Breast epithelium (tissue), 4 donors: ENCODE measurements at regions not wholly inside any gene's neighbourhood (a gene's known extent, or its start where the extent isn't known, plus 50 kb on each side); places are given as distances from the start of the nearest gene placed in this dataset.

Experiments
- DNase-seq, 2 donors: peaks; one replicate each; pipeline ENCODE4 v3.0.0-alpha.2; 2019; ENCODE audit warnings: low spot score in 2 of 2
- H3K27ac ChIP-seq, 2 donors: fragments of 200-600 bp; sonication (generic) in 1 of 2; one replicate each; pipeline ENCODE4 v1.5.1; 2016 to 2019; ENCODE audit warnings: mild to moderate bottlenecking in 1 of 2
- H3K27me3 ChIP-seq, 2 donors: fragments of 200-600 bp; sonication (generic) in 1 of 2; one replicate each; pipeline versions ENCODE4 v1.5.1 to v1.6.0; 2017 to 2019; ENCODE audit warnings: control low read depth in 1 of 2, mild to moderate bottlenecking in 1 of 2
- H3K36me3 ChIP-seq: fragments of 200-600 bp; one replicate; pipeline ENCODE4 v1.5.1; 2019
- H3K4me1 ChIP-seq, 2 donors: fragments of 200-600 bp; sonication (generic); one replicate each; pipeline ENCODE4 v1.5.1; 2016 to 2019; ENCODE audit warnings: control low read depth in 1 of 2
- H3K4me3 ChIP-seq, 3 donors: fragments of 200-600 bp; sonication (generic); 1 replicate in 2 of 3; 2 replicates in 1 of 3; pipeline ENCODE4 v1.5.1; 2016 to 2019; ENCODE audit warnings: mild to moderate bottlenecking in 3 of 3, moderate library complexity in 2 of 3
- H3K9me3 ChIP-seq, 2 donors: fragments of 200-600 bp; sonication (generic) in 1 of 2; one replicate each; pipeline ENCODE4 v1.5.1; 2016 to 2019; ENCODE audit warnings: control low read depth in 1 of 2
- POLR2A ChIP-seq: fragments of 450-650 bp; IDR thresholded peaks from one replicate; pipeline ENCODE4 v1.6.1; 2016; ENCODE audit warnings: antibody characterized with exemption, mild to moderate bottlenecking, moderate library complexity
- POLR2AphosphoS5 ChIP-seq, 3 donors: sonication (generic); formaldehyde crosslinking; IDR thresholded peaks; one replicate each; pipeline ENCODE4 v1.6.1; 2017; ENCODE audit warnings: antibody characterized with exemption in 3 of 3
- intact Hi-C: fragments of 100-400 bp; cut with DNase I; formaldehyde crosslinking; loops from one replicate; pipeline ENCODE4 v1.15.1; 2023; ENCODE audit warnings: low total_unique reads
- TF ChIP-seq, protein P1 (sequence below), 3 donors: fragments of 450-650 bp; IDR thresholded peaks; one replicate each; pipeline ENCODE4 v1.5.1; 2016 to 2017; ENCODE audit warnings: antibody characterized with exemption in 3 of 3, mild to moderate bottlenecking in 3 of 3, moderate library complexity in 3 of 3

DNA sequence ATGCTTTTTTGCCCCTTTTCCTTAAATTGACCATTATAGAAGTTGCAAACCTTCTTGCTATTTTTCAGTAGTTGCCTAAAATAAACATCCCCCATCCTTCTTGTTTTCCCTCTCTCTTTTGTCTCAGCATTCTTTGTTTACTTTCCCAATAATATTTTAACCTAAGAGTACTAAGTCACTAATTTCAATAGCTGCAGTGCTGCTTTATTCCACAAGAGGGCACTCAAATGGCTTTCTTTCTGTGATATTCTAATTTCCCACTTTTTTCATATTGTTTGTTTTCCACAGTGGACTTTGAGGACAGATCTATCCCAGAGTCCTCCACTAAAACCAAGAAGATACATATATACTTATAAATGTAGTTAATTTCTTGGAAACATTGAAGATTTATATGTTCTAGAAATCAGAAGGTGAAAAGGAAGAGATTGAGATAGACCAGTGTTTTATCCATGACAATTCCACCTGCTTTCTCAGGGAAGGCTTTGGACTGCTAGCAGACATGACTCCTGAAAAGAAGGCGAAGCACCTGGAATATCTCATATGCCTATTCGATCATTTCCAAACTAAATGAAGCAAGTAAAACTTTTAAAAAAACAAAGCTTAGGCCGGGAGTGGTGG is 104.8 kb upstream of the GRIK1 start:
- H3K4me3 ChIP-seq: no peak overlapping the region
- TF ChIP-seq POLR2AphosphoS5 (IDR thresholded peaks at IDR 0.05): no peak
- TF ChIP-seq, protein P1, sequence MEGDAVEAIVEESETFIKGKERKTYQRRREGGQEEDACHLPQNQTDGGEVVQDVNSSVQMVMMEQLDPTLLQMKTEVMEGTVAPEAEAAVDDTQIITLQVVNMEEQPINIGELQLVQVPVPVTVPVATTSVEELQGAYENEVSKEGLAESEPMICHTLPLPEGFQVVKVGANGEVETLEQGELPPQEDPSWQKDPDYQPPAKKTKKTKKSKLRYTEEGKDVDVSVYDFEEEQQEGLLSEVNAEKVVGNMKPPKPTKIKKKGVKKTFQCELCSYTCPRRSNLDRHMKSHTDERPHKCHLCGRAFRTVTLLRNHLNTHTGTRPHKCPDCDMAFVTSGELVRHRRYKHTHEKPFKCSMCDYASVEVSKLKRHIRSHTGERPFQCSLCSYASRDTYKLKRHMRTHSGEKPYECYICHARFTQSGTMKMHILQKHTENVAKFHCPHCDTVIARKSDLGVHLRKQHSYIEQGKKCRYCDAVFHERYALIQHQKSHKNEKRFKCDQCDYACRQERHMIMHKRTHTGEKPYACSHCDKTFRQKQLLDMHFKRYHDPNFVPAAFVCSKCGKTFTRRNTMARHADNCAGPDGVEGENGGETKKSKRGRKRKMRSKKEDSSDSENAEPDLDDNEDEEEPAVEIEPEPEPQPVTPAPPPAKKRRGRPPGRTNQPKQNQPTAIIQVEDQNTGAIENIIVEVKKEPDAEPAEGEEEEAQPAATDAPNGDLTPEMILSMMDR (IDR thresholded peaks at IDR 0.05): peak; percentile 72 to 88 (median 79)
- no peaks in the 10 kb centered on the region for H3K4me1 ChIP-seq
- no peak for DNase-seq
- intact Hi-C loops: no loop called here
- H3K36me3 ChIP-seq: no peaks in the 10 kb centered on the region
- no peak overlapping the region for H3K27ac ChIP-seq
- H3K9me3 ChIP-seq: peaks cover 0 to 12% of the 10 kb centered on the region in 2 donors
- no peaks in the 10 kb centered on the region for H3K27me3 ChIP-seq

DNA sequence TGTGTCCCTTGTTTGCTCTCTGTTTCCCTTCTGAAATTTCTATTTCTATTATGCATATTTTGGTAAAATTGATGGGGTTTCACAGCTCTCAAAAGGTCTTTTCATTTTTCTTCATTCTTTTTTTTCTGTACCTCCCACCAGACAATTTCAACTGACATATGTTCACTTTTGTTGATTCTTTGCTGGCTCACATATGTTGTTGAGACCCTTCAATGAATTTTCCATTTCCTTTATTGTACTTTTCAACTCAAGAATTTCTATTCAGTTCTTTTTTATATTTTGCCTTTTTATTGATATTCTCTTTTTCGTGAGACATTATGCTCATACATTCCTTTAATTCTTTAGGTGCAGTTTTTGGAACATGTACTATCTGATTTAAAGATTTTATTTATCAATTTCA is 102.6 kb upstream of the GRIK1 start:
- Histone ChIP-seq H3K27ac (no peak overlapping the region), H3K4me3 (no peak overlapping the region), H3K9me3 (peaks cover 0 to 12% of the 10 kb centered on the region in 2 donors), H3K4me1 (no peaks in the 10 kb centered on the region), H3K27me3 (no peaks in the 10 kb centered on the region), H3K36me3 (no peaks in the 10 kb centered on the region)
- TF ChIP-seq, protein P1 (IDR thresholded peaks at IDR 0.05): no peak
- TF ChIP-seq POLR2A (no peak), POLR2AphosphoS5 (IDR thresholded peaks at IDR 0.05) (no peak)
- intact Hi-C loops: no loop called here
- DNase-seq: no peak

DNA sequence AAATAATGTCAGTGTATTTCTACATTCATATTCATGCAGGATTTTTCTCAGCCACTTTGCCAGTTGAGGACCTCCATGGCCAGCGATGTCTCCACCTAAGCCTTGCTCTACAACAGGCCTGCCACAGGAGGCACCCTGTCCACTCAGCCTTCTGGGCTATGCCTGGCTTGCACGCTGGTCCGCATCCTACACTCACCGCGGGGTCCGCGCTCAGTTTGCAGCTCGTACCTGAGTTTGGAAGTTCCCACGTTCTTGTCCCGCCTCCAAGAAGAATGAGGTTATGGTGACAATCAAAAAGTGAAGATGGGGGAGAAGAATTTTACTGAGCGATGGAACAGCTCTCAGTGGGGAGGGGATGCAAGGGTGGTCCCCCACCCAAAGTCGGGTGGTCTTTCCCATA is 93.6 kb upstream of the GRIK1 start:
- intact Hi-C loops: no loop called here
- no peaks in the 10 kb centered on the region for H3K9me3 ChIP-seq

DNA sequence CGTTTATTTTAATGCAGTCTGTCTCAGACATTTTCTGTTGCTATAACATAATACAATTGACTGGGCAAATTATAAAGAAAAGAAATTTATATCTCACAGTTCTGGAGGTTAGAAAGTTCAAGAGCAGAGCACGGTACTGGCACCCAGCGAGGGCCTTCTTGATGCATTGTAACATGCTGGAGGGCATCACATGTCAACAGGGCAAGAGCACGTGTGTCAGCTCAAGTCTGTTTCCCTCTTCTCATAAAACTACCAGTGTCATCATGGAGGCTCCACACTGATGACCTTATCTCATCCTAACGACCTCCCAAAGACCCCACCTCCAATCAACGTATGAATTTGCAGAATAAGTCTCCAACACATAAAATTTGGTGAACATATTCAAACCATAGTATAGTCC is 90.6 kb upstream of the GRIK1 start:
- intact Hi-C loops: no loop called here
- H3K9me3 ChIP-seq: no peaks in the 10 kb centered on the region
- H3K36me3 ChIP-seq: no peaks in the 10 kb centered on the region
- TF ChIP-seq POLR2AphosphoS5 (IDR thresholded peaks at IDR 0.05) (no peak), POLR2A (no peak)
- TF ChIP-seq, protein P1 (IDR thresholded peaks at IDR 0.05): no peak
- H3K4me3 ChIP-seq: no peak overlapping the region
- no peaks in the 10 kb centered on the region for H3K4me1 ChIP-seq
- no peak for DNase-seq
- H3K27me3 ChIP-seq: no peaks in the 10 kb centered on the region
- no peak overlapping the region for H3K27ac ChIP-seq

More for the DNA sequence above, 93.6 kb upstream of the GRIK1 start:
- Histone ChIP-seq H3K36me3 (no peaks in the 10 kb centered on the region), H3K4me3 (no peak overlapping the region), H3K27me3 (no peaks in the 10 kb centered on the region), H3K27ac (no peak overlapping the region), H3K4me1 (no peaks in the 10 kb centered on the region)
- DNase-seq: no peak
- TF ChIP-seq, protein P1 (IDR thresholded peaks at IDR 0.05): no peak
- TF ChIP-seq POLR2AphosphoS5 (IDR thresholded peaks at IDR 0.05) (no peak), POLR2A (no peak)

DNA sequence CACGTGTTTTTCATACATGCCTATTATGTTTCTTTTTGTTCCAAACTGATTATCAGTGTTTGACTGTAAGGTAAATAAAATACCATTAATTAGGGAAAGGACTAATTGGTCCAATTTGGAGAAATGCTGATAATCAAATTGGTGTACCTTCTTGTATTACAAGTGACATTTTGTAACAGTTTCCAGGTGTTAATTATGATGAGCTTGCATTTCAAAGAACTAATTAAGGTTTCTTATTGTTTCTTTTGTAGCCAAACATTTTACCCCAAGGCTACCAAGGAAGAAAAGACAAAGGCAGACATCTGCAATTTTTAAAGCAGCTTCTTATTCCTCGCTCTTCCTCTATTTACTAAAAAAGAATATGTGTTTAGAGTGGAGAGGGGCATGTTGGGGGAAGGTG is 88.7 kb upstream of the GRIK1 start:
- no peak for DNase-seq
- no peaks in the 10 kb centered on the region for H3K27me3 ChIP-seq
- no peaks in the 10 kb centered on the region for H3K36me3 ChIP-seq
- no peaks in the 10 kb centered on the region for H3K9me3 ChIP-seq
- TF ChIP-seq POLR2A: no peak
- TF ChIP-seq, protein P1 (IDR thresholded peaks at IDR 0.05): no peak
- TF ChIP-seq POLR2AphosphoS5 (IDR thresholded peaks at IDR 0.05): no peak
- H3K4me3 ChIP-seq: no peak overlapping the region
- H3K4me1 ChIP-seq: no peaks in the 10 kb centered on the region
- intact Hi-C loops: loop anchor here (5.0 kb wide), 1 partner anchor 531 kb away; no protein-coding TSS in a partner anchor
- no peak overlapping the region for H3K27ac ChIP-seq
